ENCODE measurements at regions not wholly inside any gene's neighbourhood (a gene's known extent, or its start where the extent isn't known, plus 50 kb on each side); places are given as distances from the start of the nearest gene placed in this dataset.

DNA sequence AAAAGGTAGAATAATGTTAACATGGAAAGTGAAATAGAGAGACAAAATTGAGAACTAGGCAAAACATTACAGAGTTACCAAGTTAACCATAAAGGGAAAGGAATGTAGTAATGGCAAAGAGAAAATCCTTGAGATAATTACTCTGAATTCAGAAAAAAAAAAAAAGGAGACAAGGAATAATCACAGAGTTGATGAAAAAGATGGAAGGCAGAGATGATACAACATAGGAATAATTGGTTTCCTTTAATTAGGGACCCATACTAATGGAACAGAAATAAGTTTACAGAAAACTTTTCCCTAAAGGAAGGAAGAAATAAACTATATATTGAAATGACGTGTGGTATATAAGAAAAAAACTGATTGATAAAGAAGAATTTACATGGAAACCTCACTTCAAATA, 254.1 kb upstream of the FBXL7 start:
- no peak overlapping the region for H3K27ac ChIP-seq
- TF ChIP-seq, protein P1, sequence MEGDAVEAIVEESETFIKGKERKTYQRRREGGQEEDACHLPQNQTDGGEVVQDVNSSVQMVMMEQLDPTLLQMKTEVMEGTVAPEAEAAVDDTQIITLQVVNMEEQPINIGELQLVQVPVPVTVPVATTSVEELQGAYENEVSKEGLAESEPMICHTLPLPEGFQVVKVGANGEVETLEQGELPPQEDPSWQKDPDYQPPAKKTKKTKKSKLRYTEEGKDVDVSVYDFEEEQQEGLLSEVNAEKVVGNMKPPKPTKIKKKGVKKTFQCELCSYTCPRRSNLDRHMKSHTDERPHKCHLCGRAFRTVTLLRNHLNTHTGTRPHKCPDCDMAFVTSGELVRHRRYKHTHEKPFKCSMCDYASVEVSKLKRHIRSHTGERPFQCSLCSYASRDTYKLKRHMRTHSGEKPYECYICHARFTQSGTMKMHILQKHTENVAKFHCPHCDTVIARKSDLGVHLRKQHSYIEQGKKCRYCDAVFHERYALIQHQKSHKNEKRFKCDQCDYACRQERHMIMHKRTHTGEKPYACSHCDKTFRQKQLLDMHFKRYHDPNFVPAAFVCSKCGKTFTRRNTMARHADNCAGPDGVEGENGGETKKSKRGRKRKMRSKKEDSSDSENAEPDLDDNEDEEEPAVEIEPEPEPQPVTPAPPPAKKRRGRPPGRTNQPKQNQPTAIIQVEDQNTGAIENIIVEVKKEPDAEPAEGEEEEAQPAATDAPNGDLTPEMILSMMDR (IDR thresholded peaks at IDR 0.05; ENCODE audit: low read depth, low read length, missing control alignments) = no peak
- in situ Hi-C loops (cut with HindIII; ENCODE audit: low pct_ligation_motif_present, low sequenced_read_pairs) = no loop called here
- H3K36me3 ChIP-seq (replicated peaks) = no peaks in the 10 kb centered on the region
- no peak for DNase-seq
- H3K4me3 ChIP-seq (ENCODE audit: low read depth, low read length) = no peak overlapping the region
- no peaks in the 10 kb centered on the region for H3K27me3 ChIP-seq (replicated peaks)

DNA sequence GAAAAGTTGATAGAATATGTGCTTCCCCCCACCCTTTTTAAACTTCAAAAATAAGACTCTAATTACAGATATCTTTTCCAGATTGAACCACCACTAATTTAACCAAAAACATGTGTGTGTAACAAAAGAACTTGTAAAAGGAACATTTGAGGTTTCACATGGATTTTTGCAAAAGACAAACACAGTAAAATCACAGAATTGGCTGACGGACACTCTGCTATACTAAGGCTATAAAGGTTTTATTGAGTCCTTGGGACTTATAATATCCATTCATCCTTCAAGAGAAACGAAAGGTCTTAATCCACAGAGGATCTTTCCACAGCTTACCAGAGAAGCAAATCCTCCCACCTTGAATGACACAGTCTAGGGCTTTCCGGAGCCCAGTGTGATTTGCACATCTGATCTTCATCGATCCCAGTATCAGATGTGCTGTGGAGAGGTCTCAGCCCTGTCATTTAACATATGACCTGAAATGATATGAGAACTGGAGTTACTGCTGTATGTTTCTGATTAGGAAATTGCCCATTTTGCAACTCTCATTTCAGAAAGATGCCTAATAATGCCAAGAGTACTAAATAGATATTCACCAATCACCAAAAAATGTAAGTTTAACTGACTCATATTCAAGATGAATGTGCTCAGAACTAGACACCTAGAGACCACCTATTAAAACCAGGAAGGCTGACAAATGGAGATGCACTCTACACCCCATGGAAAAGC, 256.5 kb upstream of the FBXL7 start:
- H3K4me3 ChIP-seq (ENCODE audit: low read depth, low read length) = no peak overlapping the region
- DNase-seq = no peak
- no peaks in the 10 kb centered on the region for H3K27me3 ChIP-seq (replicated peaks)
- in situ Hi-C loops (cut with HindIII; ENCODE audit: low pct_ligation_motif_present, low sequenced_read_pairs) = no loop called here
- no peak overlapping the region for H3K27ac ChIP-seq
- TF ChIP-seq, protein P1 (IDR thresholded peaks at IDR 0.05; ENCODE audit: low read depth, low read length, missing control alignments) = no peak
- H3K36me3 ChIP-seq (replicated peaks) = no peaks in the 10 kb centered on the region

DNA sequence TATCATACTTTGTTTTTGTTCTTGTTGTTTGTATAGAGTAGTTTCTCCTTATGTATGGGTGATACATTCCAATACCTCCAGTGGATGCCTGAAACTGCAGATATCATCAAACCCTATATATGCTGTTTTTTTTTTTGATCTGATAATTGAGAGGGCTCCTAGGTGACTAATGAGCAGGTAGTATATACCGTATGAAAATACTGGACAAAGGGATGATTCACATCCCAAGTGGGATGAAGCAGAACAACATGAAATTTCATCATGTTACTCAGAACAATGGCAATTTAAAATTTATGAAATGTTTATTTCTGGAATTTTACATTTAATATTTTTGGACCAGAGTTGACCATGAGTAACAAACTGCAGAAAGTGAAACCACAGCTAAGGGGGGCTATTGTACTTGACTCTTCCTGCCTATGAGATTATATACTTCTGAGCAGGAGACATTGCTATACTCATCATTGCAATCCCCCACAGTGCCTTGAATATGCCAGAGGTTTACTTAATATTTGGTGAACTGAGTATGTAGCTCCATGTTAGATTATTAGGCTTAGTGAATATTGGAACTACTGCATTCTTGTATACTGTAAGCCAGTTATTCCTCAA, 258.7 kb upstream of the FBXL7 start:
- in situ Hi-C loops (cut with HindIII; ENCODE audit: low pct_ligation_motif_present, low sequenced_read_pairs) = no loop called here
- no peak for DNase-seq

DNA sequence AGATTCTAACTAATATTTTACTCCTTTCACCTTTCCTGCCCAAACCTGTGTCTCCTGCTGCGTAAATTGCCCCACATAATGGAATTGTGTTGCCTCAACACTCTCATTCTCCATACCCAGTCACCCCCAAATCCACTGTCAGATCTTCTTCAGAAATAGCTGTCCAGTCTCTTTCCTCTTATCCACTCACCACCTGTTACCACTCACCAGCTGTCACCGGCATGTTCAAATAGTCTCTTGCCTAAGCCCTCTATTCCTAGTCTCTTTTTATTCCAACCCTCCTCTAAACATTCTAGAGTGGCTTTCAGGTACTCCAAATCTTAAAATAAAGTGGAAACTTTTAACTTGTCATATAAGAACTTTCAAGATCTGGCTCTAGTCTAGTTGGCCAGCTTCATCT, 262.0 kb upstream of the FBXL7 start:
- TF ChIP-seq, protein P1 (IDR thresholded peaks at IDR 0.05; ENCODE audit: low read depth, low read length, missing control alignments) = no peak
- H3K27me3 ChIP-seq (replicated peaks) = no peaks in the 10 kb centered on the region
- H3K4me3 ChIP-seq (ENCODE audit: low read depth, low read length) = no peak overlapping the region
- no peak overlapping the region for H3K27ac ChIP-seq
- in situ Hi-C loops (cut with HindIII; ENCODE audit: low pct_ligation_motif_present, low sequenced_read_pairs) = no loop called here
- no peaks in the 10 kb centered on the region for H3K36me3 ChIP-seq (replicated peaks)
- no peak for DNase-seq

More for the DNA sequence above, 258.7 kb upstream of the FBXL7 start:
- H3K27ac ChIP-seq = no peak overlapping the region
- H3K36me3 ChIP-seq (replicated peaks) = no peaks in the 10 kb centered on the region
- no peaks in the 10 kb centered on the region for H3K27me3 ChIP-seq (replicated peaks)
- TF ChIP-seq, protein P1 (IDR thresholded peaks at IDR 0.05; ENCODE audit: low read depth, low read length, missing control alignments) = no peak
- no peak overlapping the region for H3K4me3 ChIP-seq (ENCODE audit: low read depth, low read length)

DNA sequence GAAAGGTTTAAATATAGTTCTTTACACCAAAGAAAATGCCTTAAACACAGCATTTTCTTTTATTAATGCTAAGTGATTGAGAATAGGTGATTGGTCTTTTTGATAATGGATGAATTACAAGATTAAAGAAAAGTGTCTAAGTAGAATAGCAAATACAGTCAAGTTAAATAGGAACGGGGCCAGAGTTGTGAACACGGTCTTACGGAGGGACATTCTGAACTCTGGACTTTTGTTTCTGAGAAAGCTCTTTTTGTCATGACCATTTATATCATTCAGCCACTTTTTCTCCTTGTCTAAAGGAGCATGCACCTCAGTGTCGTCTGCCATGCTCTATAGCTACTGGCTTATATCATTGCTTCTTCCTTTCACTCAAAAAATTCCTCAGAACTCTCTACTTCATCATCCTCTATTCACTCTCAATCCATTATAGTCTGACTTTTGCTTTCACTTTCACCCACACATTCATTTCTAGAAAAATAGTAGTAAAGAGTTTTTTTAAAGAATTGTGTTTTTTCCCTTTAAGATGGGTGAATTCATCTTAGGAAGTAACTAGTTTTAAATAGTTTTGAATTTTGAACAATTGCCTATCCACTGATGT, 263.0 kb upstream of the FBXL7 start:
- in situ Hi-C loops (cut with HindIII; ENCODE audit: low pct_ligation_motif_present, low sequenced_read_pairs) = no loop called here

More for the DNA sequence above, 263.0 kb upstream of the FBXL7 start:
- no peaks in the 10 kb centered on the region for H3K36me3 ChIP-seq (replicated peaks)
- TF ChIP-seq, protein P1 (IDR thresholded peaks at IDR 0.05; ENCODE audit: low read depth, low read length, missing control alignments) = no peak
- no peak for DNase-seq
- no peak overlapping the region for H3K4me3 ChIP-seq (ENCODE audit: low read depth, low read length)
- no peaks in the 10 kb centered on the region for H3K27me3 ChIP-seq (replicated peaks)
- H3K27ac ChIP-seq = no peak overlapping the region

Data from brain microvascular endothelial cell (primary cell).